LNCAP (cell line): ENCODE measurements at regions not wholly inside any gene's neighbourhood (a gene's known extent, or its start where the extent isn't known, plus 50 kb on each side); places are given as distances from the start of the nearest gene placed in this dataset.

Source experiments
- TF ChIP-seq, protein P1 (sequence below): fragments of 450-650 bp; IDR thresholded peaks from 2 replicates; pipeline ENCODE4 v1.5.1; 2017; ENCODE audit warnings: mild to moderate bottlenecking

DNA sequence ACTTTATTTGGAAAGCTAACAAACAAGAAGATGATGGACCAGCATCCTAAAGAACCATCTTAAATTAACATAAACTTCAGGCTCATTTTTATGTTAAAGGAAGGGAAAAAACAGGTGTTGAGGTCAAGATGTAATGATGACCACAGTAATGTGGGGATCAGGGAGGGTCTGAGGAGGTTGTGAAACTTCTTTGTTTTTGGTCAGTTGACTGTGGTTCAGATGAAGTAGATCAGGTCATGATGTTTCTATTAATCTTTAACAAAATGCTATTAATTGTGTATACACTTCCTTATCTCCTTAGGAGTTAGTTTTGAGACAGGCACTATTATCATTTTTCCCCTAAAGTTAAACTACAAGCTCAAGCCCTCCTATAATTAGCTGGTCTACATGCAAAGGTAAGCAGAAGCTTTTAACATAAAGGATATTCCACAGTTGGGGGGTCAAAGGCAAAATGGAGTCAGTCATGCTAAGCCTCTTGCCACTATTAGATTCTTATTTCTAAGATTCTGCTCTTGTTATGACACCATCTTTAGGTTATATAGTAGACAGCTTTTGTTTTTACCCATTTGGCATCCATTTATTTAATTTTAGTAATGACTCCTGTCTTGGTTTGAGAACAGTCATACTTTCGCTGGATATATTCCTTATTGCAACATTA, 800.1 kb upstream of the PCDH9 start:
- TF ChIP-seq, protein P1, sequence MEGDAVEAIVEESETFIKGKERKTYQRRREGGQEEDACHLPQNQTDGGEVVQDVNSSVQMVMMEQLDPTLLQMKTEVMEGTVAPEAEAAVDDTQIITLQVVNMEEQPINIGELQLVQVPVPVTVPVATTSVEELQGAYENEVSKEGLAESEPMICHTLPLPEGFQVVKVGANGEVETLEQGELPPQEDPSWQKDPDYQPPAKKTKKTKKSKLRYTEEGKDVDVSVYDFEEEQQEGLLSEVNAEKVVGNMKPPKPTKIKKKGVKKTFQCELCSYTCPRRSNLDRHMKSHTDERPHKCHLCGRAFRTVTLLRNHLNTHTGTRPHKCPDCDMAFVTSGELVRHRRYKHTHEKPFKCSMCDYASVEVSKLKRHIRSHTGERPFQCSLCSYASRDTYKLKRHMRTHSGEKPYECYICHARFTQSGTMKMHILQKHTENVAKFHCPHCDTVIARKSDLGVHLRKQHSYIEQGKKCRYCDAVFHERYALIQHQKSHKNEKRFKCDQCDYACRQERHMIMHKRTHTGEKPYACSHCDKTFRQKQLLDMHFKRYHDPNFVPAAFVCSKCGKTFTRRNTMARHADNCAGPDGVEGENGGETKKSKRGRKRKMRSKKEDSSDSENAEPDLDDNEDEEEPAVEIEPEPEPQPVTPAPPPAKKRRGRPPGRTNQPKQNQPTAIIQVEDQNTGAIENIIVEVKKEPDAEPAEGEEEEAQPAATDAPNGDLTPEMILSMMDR: no peak

DNA sequence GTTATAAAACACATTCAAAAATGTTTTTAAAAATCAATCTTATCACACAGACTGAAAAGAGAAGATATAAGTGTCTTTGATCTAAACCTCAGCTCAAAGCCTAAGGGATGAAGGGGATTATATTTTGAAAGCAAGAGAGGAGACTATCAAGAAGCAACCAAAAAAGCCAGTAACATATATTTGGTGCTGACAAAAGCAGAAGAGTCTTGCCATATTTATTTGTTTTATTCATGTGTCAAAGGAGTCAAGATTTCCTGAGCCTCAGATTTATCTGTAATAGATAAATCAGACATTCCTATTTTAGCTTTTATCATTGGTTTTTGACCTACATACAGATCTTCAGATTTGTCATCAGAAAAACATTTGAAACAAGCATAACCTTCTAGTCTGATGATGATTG, 798.6 kb upstream of the PCDH9 start:
- TF ChIP-seq, protein P1: no peak

DNA sequence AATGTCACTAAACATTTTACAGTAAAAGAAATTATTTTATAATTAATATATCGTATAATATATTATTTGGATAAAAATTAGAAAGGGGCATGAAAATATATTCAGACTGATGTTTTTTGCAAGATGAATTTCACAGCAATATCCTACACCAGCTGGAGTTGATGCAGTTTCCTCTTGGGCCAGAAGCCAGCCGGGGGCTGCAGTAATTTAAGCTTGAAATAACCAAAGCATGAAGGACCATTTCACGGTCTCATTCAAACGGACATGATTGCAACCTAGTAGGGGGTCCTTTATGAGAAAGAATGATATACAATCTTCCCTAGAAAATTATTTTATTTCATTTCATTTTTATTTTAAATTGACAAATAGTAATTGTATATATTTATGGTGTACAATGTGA, 797.2 kb upstream of the PCDH9 start:
- TF ChIP-seq, protein P1: no peak

DNA sequence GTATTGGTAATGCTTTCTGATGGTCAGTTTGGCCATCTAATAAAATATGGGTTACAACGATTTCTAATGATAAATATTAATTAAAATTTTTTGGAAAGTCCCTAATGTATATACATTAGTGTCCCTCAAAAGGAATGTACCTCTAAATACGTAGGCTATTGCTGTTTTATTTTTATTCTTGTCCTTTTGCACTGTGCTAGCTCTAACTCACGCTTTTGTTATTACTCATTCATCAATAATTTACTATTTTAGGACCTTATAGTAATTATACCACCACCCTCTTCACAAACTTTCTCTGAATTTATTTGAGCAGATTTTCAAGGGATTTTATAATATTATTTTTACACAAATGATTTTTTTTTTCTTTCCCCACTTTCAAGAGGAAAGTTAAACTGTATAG, 795.9 kb upstream of the PCDH9 start:
- TF ChIP-seq, protein P1: no peak

DNA sequence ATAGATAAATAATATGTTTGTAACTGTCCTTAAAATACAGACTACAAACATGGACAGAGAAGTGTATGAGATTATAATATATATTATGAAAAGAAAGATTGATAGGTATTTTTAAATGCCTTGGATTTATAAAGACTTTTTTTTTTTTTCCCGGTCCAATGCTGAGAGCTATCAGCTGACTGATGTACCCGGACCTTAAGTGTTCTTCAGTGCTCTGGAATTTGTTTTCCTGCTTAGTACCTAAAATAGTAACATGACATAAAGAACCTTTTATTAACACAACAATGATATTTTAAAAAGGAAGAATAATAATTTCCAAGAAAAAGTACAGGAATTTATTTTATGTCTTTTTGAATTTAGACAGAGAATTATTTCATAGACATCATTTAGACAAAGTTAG, 795.5 kb upstream of the PCDH9 start:
- TF ChIP-seq, protein P1: no peak

DNA sequence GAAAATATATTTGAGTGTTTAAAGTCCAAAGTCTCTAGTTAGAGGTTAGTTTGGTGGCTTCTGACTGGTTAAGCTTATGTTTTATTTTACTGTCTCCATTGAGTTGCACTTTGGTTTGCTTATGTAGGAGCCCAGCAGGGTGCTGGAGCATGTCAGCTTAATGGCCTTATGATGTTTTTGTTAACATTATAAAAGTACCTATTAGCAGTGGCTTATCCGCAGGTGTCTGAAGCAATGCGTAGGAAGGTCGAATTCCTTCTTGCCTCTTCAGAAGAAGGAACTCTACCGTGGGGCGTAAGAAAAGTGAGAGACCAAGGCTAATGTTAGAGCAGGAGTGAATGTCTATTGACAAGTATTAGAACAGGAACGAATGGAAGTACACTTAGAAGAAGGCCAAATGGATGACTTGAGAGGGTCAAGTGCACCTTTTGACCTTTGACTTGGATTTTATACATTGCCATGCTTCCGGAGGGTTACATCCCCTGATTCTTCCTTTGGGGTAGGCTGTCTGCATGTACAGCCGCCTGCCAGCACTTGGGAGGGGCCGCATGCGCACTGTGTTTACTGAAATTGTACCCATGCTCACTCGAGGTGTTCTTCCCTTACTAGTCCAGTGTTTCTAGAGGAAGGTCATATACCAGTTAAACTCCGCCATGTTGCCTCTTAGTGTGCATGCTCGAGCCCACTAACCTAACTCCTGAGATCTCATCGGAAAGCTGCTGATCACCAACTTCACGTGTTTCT, 793.9 kb upstream of the PCDH9 start:
- TF ChIP-seq, protein P1: no peak

DNA sequence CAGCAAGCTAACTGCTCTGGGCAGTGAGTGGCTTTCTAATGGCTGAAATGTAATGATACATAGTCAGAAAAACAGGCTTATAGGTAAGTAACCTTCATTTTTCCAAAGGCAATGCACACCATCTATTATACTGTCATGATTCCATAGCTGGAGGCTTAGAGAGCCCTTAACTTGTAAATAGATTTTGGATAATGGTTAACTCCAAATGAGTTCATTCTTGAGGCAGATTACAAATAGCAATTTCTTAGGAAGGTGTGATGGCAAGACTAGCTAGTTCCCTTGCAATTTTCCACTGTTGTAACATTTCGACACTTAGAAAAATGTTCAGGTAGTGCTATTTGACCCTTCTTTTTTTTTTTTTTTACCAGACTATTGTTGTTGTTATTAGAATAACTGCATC, 789.8 kb upstream of the PCDH9 start:
- TF ChIP-seq, protein P1: no peak
